GM12878 (cell line): ENCODE measurements at regions not wholly inside any gene's neighbourhood (a gene's known extent, or its start where the extent isn't known, plus 50 kb on each side); places are given as distances from the start of the nearest gene placed in this dataset.

Experiments
- ATAC-seq: fragments of 200-7000 bp; cut with Tn5 transposase; 3 replicates; pipeline ENCODE4 v1.9.1; 2020; ENCODE audit warnings: mild to moderate bottlenecking, moderate library complexity
- BruUV-seq: library from RNA; stranded (reverse); fragments of 400-500 nt; replicated peaks from 2 replicates; lab custom pipeline; 2021; lab: Mats Ljungman, UMichigan
- CTCF ChIA-PET: fragments of 300-600 bp; sonication (Branson Sonifier 250); formaldehyde crosslinking; extraction: SDS; loops from one replicate; lab custom pipeline; 2021; ENCODE audit warnings: inconsistent platforms; lab: Yijun Ruan, JAX
- POLR2A ChIA-PET: fragments of 350-600 bp; formaldehyde crosslinking; extraction: SDS; loops from one replicate; lab custom pipeline; 2021; ENCODE audit warnings: inconsistent platforms; lab: Charles Lee
- RAD21 ChIA-PET: fragments of 300-600 bp; sonication (Branson Sonifier 250); formaldehyde crosslinking; loops from one replicate; lab custom pipeline; 2023; ENCODE audit warnings: antibody characterized with exemption; ENCODE audit not compliant: unreplicated experiment; lab: Charles Lee
- SMC1A ChIA-PET: fragments of 300-600 bp; sonication (Branson Sonifier 250); formaldehyde crosslinking; loops from one replicate; lab custom pipeline; 2023; ENCODE audit not compliant: unreplicated experiment, uncharacterized antibody; lab: Charles Lee
- DNase-seq: peaks from one replicate; pipeline ENCODE4 v3.0.0-alpha.2; 2011; ENCODE audit warnings: low read depth, low spot score
- FAIRE-seq: peaks from 3 replicates; lab custom pipeline; 2011; peaks lifted over from hg19 to GRCh38; lab: Jason Lieb, UNC
- H2AFZ ChIP-seq: 2 replicates; pipeline ENCODE4 v1.6.0; 2011; ENCODE audit warnings: low read depth, low read length, control low read depth; ENCODE audit not compliant: control insufficient read depth
- H3K27ac ChIP-seq: 2 replicates; pipeline ENCODE4 v1.5.1; 2011; ENCODE audit warnings: control low read depth; ENCODE audit not compliant: control insufficient read depth, insufficient read depth
- H3K27me3 ChIP-seq, 2 experiments: replicated peaks in 1 of 2; 2 replicates each; pipeline versions ENCODE4 v1.6.0 to v1.6.1; 2011; ENCODE audit warnings: low read length in 1 of 2; ENCODE audit not compliant: control insufficient read depth in 2 of 2, insufficient read depth in 2 of 2
- H3K36me3 ChIP-seq, 2 experiments: 2 replicates each; pipeline ENCODE4 v1.5.1; 2011; ENCODE audit warnings: low read length in 1 of 2; ENCODE audit not compliant: control insufficient read depth in 2 of 2, insufficient read depth in 2 of 2
- H3K4me1 ChIP-seq: 2 replicates; pipeline ENCODE4 v1.6.1; 2011; ENCODE audit warnings: mild to moderate bottlenecking, low read length, moderate library complexity, mixed read lengths; ENCODE audit not compliant: control insufficient read depth, insufficient read depth
- H3K4me2 ChIP-seq: 2 replicates; pipeline ENCODE4 v1.6.0; 2011; ENCODE audit warnings: control low read depth; ENCODE audit not compliant: control insufficient read depth, insufficient read depth
- H3K4me3 ChIP-seq: fragments of 200-600 bp; sonication (generic); 2 replicates; pipeline ENCODE4 v1.5.1; 2016
- H3K79me2 ChIP-seq: 2 replicates; pipeline ENCODE4 v1.6.0; 2011; ENCODE audit warnings: low read length; ENCODE audit not compliant: control insufficient read depth, insufficient read depth
- H3K9ac ChIP-seq: 2 replicates; pipeline ENCODE4 v1.8.0; 2011; ENCODE audit warnings: low read length, control low read depth, mixed read lengths; ENCODE audit not compliant: control insufficient read depth, insufficient read depth
- H3K9me3 ChIP-seq: replicated peaks from 3 replicates; pipeline ENCODE4 v1.5.1; 2011; ENCODE audit warnings: mild to moderate bottlenecking, low read length; ENCODE audit not compliant: control insufficient read depth, insufficient read depth
- H4K20me1 ChIP-seq: 2 replicates; pipeline ENCODE4 v1.6.0; 2011; ENCODE audit not compliant: control insufficient read depth, insufficient read depth
- BCL11A ChIP-seq: IDR thresholded peaks from 2 replicates; pipeline ENCODE4 v1.6.1; 2011; ENCODE audit warnings: low read depth, low read length
- EED ChIP-seq: sonication (generic); IDR thresholded peaks from 2 replicates; pipeline ENCODE4 v1.6.1; 2016; ENCODE audit warnings: antibody characterized with exemption, low read depth
- HDAC2 ChIP-seq: fragments of 200-600 bp; sonication (generic); IDR thresholded peaks from 2 replicates; pipeline ENCODE4 v1.6.1; 2017
- SIX5 ChIP-seq: IDR thresholded peaks from 2 replicates; pipeline ENCODE4 v1.6.1; 2011; ENCODE audit warnings: mild to moderate bottlenecking, low read depth, low read length, moderate library complexity; ENCODE audit not compliant: severe bottlenecking
- SMAD1 ChIP-seq: fragments of 450-650 bp; IDR thresholded peaks from 2 replicates; pipeline ENCODE4 v1.6.1; 2018; ENCODE audit warnings: mild to moderate bottlenecking, low read depth; ENCODE audit not compliant: partially characterized antibody
- TARDBP ChIP-seq: IDR thresholded peaks from 2 replicates; pipeline ENCODE4 v1.6.1; 2016; ENCODE audit warnings: borderline replicate concordance
- ZNF274 ChIP-seq: IDR thresholded peaks from one replicate; pipeline ENCODE4 v1.8.0; 2011; ENCODE audit not compliant: insufficient read length, insufficient read depth
- WGBS: methylation state at CpG from one replicate; pipeline ENCODE4 v1.1.6; 2016; ENCODE audit warnings: low lambda C conversion rate; ENCODE audit not compliant: insufficient replicate concordance, insufficient coverage; ENCODE audit errors: missing lambda C conversion rate; 5-methylcytosine and 5-hydroxymethylcytosine counted together
- in situ Hi-C: fragments of 300-500 bp; cut with MboI; formaldehyde crosslinking; loops from 9 replicates; pipeline ENCODE4 v1.14.3; 2018; ENCODE audit warnings: mixed read lengths
- intact Hi-C: fragments of 100-400 bp; cut with micrococcal nuclease; formaldehyde crosslinking; loops from one replicate; pipeline ENCODE4 v1.14.2; 2022; ENCODE audit not compliant: unreplicated experiment
- TF ChIP-seq, protein P1 (sequence below): fragments of 450-650 bp; conservative IDR thresholded peaks from 2 replicates; pipeline ENCODE4 v1.6.1; 2017; ENCODE audit warnings: mild to moderate bottlenecking, moderate library complexity

DNA sequence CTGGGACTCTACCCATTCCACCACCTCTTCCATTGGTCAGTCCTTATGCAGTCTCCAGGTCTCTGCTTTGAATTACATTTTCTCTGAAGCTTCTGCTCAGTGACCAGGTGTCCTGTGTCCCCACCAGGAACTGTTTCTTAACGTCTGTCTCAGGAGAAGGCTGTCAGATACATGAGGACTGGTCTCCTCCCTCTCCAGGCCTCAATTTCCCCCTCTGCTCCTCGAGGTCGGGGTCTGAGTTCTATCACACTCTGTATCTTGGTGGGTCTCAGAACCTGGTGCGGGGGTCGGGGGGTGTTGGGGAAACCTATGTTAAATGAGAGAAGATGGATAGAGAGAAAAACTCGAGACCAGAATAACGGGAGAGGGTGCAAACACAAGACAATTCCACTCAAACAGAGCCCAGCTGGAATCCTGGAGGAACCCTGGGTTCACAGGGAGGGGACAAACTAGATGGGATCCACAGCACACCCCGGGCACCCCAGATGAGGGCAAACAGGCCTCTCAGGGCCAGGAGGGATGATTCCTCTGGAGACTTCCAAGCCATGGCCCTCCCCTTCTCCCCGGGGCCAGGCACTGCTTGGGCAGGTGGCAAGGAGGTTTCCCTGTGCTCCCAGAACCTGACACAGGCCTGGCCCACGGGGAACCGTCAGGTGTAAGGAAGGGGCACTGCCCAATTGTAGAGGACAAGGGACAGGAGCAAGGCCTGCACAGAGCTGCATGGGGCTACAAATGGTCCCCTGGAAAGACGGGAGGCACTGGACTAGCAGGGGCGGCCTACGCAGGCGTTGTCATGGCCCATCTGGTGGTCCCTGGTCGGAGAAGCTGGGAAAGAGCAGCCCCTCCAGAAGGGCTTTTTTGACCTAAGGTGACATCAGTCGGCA lies 313.2 kb upstream of the DIO3 start:
- Histone ChIP-seq H3K9me3 (no peaks in the 10 kb centered on the region; the same call in 1 of the 3 replicates), H2AFZ (no peak overlapping the region), H4K20me1 (no peaks in the 10 kb centered on the region), H3K27me3 (no peaks in the 10 kb centered on the region), H3K36me3 (no peaks in the 10 kb centered on the region), H3K27ac (no peak overlapping the region), H3K4me1 (no peaks in the 10 kb centered on the region), H3K4me3 (no peak overlapping the region), H3K9ac (no peak overlapping the region), H3K79me2 (no peaks in the 10 kb centered on the region), H3K4me2 (no peak overlapping the region)
- ChIA-PET POLR2A (no interaction called here), CTCF (no interaction called here), SMC1A (no interaction called here), RAD21 (no interaction called here)
- TF ChIP-seq EED (no peak), TARDBP (no peak), ZNF274 (no peak)
- FAIRE-seq (no peak), DNase-seq (no peak), ATAC-seq (no peak)
- intact Hi-C loops (no loop called here), in situ Hi-C loops (no loop called here)
- 29% methylated on average over 17 of the region's 17 CpGs for WGBS
- no TSS peak for BruUV-seq

DNA sequence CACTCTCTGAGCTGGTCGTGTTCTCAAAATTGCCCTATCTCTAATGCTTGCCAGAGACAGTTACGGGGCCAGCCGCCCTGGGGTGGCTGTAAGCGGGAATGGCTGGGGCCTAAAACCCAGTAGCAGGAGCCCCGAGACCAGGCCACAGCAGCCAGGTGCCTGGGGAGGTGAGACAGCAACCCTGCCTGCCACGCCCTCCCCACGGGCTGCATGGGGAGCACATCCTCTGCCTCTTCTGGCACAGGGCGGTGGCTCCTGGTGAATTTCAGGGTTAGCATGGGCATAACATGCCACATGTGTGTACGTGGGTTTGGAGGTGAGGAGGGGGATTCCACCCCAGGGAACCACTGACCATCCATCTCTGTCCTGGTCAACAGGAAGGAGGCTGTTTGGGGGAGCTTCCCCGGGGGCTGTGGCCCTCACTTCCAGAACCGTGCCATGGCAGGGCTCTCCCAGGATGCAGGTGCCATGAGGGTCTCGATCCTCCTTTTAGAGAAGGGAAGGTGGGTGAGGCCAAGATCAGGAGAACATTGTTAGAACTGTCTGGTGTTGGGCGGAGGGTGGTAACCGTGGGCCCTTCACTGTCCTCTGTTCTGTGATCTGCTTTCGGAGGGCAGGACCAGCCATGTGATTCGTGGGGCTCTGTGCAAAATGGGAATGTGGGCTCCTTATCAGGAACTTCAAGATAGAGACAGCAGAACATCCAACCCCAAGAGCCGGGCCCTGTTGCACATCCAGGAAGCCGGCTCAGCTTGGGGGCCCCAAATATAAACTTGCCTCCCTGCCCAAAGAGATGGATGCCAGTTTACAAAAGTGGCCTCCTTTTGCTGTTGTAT lies 312.2 kb upstream of the DIO3 start:
- no peaks in the 10 kb centered on the region for H3K4me1 ChIP-seq
- in situ Hi-C loops, result no loop called here
- SMC1A ChIA-PET, result no interaction called here
- H4K20me1 ChIP-seq, result no peaks in the 10 kb centered on the region
- no peak overlapping the region for H3K4me3 ChIP-seq
- FAIRE-seq, result no peak
- no peaks in the 10 kb centered on the region for H3K27me3 ChIP-seq
- RAD21 ChIA-PET, result no interaction called here
- H3K36me3 ChIP-seq, result no peaks in the 10 kb centered on the region
- 15% methylated on average over 18 of the region's 18 CpGs for WGBS
- intact Hi-C loops, result no loop called here
- CTCF ChIA-PET, result no interaction called here
- BruUV-seq, result no TSS peak
- H2AFZ ChIP-seq, result no peak overlapping the region
- POLR2A ChIA-PET, result no interaction called here
- H3K9ac ChIP-seq, result no peak overlapping the region
- TF ChIP-seq BCL11A (no peak), SIX5 (no peak), SMAD1 (no peak), HDAC2 (no peak)
- TF ChIP-seq, protein P1, sequence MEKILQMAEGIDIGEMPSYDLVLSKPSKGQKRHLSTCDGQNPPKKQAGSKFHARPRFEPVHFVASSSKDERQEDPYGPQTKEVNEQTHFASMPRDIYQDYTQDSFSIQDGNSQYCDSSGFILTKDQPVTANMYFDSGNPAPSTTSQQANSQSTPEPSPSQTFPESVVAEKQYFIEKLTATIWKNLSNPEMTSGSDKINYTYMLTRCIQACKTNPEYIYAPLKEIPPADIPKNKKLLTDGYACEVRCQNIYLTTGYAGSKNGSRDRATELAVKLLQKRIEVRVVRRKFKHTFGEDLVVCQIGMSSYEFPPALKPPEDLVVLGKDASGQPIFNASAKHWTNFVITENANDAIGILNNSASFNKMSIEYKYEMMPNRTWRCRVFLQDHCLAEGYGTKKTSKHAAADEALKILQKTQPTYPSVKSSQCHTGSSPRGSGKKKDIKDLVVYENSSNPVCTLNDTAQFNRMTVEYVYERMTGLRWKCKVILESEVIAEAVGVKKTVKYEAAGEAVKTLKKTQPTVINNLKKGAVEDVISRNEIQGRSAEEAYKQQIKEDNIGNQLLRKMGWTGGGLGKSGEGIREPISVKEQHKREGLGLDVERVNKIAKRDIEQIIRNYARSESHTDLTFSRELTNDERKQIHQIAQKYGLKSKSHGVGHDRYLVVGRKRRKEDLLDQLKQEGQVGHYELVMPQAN, result no peak
- TF ChIP-seq, all 136 proteins: peak for 0
- Histone ChIP-seq H3K79me2 (no peaks in the 10 kb centered on the region), H3K27ac (no peak overlapping the region), H3K9me3 (no peaks in the 10 kb centered on the region; the same call in 1 of the 3 replicates), H3K4me2 (no peak overlapping the region)
- ATAC-seq, result no peak
- DNase-seq, result no peak
